Frontal cortex (tissue), 3 donors: ENCODE measurements at regions not wholly inside any gene's neighbourhood (a gene's known extent, or its start where the extent isn't known, plus 50 kb on each side); places are given as distances from the start of the nearest gene placed in this dataset.

Experiments used
- DNase-seq, 2 donors: peaks; one replicate each; pipeline ENCODE4 v3.0.0; 2012; ENCODE audit warnings: low spot score in 2 of 2
- FAIRE-seq: peaks from 2 replicates; lab custom pipeline; 2012; peaks lifted over from hg19 to GRCh38; lab: Jason Lieb, UNC
- donor health status: control.
- donor health status: control.
- donor health status: control.

DNA sequence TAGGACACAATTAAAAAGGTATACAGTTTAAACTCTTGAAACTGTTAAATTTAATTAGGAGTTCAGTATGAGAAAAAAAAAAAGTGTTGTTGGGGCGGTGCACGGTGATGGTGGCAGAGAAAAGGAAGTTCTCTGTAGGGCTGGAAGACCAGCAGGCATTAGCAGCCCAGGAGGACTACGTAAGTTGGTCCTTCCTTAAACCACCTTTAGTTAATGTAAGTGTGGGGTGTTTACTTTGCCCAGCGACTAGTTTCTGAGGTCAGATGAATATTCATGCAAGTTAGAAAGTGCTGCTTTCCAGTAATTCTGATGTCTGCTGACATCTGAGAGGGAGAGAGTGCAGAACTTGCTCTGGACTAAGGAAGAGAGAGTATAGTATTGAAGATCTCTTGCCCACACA, 54.9 kb downstream of the NKX2-1 start:
- FAIRE-seq = no peak
- no peak for DNase-seq

DNA sequence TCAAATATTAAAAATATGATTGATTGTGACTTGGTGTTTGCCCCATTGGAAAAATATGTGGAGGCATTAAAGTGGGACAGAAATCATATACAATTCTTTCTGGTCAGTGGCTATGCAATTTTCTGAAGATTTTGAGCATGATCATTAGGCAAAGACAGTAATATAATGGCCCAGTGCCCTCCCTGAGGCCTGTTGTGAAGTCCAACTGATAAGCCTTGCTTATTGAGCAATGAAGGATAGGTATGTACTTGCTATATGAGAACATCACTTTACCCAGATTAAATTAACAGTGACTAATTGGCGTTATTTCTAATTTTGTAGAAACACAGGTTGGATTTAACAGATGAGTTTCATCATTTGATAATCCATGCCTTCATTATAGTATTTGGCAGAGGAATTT, 57.1 kb downstream of the NKX2-1 start:
- DNase-seq = no peak
- no peak for FAIRE-seq

DNA sequence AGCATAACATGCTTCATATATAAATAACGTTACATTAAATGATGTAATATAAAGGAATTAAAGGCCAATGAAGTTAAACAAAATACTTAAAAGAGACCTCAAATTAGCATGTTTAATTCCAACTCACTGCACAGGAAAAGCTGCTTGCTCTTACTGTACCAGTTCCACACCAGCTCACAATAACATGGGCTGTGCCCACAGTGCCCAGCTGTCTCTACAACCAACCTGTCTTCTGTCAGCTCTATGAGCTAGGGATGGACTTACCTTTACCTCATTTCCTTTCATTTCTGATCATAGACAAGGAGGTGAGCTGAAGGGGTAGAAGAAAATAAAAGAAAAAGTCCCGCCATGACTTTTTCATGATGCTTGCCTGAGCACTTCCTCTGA, 64.8 kb downstream of the NKX2-1 start:
- no peak for DNase-seq
- no peak for FAIRE-seq

DNA sequence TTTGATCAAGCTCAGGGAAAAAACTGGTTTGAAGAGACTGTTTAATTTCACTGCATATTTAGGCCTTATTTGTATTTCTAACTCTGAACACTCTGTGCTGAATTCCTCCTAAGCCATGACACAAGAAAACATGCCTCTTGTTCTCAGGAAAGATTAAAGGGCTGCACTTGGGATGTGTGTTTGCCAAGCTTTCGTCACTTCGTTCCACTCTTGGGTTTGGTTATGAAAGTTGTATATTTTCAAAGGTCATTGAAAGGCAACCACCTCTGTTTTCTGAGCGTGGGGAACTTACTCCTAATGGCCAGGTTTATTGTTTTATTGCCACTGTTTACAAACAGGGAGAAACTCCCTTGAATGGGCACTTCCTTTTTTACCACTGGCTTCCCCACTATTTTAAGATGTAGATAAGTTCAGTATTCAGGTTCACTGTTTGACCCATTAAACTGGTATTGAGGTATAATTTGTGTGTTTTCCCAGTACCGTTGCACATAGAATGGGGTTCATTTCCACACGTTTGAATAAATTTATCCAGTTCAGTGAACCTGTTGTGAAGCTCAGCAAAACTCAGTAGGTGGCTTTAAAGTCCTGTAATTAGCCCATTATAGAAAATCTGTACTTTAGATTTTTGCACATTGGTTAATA, 65.3 kb downstream of the NKX2-1 start:
- DNase-seq = no peak

DNA sequence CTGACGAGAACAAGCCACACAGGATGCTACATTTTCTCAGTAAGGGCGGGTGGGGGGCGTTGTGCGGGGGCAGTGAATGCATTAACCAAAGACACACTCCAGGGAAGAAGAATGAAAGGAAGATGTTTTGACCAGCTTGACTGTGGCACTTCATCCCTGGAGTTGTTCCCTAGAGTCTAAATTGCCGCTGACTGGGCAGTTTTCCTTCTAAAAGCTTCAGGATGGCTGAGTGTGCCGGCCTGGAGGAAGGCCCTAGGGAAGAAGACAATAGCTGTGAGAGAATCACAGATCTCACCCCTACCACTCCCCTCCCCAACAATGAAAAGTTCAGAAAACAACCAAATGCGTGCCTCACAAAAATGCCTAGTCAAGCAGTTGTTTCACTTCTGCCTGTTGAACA, 67.2 kb downstream of the NKX2-1 start:
- FAIRE-seq (no peak), DNase-seq (no peak)

More for the DNA sequence above, 65.3 kb downstream of the NKX2-1 start:
- FAIRE-seq = no peak

DNA sequence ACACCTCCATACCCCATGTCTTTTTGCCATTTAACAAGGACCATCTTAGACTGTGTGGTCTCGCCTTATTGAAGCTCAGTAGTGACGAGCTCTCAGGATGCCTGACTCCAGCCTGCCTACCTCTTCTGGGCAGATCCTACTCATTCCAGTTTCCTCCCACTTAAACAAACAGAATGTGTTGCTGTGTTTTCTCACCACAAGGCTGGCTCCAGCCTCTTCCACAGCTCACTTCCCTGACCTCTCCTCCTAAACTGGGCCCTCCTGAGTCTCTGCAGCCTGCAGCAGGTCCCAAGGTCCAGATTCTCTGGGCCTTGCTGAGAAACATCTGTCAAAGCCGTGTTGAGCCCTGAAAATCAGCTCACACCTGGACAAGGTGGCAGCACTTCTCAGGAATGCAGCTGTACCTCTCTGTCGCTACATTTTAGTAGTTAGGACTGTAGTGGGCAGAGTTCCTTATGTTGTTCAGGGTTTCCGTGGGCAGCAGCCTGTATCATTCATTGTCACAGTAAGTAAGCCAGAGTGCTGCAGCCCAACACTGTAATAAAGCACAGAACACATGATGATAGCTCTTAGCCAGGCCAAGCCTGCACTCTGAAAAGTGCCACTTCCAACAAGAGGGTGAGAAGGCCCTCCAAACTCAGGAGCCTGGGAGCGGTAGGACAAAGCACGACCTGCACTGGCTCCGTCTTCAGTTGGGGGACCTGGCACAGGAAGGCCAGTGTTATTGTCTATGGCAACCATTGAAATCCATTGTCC, 68.5 kb downstream of the NKX2-1 start:
- FAIRE-seq = no peak
- DNase-seq = no peak

DNA sequence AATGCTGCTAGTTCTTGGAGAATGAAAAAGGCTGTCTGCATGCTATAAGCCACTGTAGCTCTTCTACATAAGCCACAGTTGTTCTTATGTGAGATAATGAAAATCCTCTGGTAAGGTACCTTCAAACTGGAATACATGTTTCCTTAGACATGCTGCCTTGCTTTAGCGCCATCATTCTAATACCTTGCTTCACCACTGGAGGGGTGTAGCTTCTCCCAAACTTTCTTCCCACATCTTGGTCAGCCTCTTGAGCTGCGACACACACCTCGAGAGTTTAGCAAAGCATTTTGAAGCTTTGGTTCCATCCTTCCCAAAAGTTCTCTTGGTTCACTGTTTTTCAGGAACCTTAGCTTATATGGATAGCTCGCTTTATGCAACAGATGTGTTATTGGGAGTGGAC, 69.5 kb downstream of the NKX2-1 start:
- no peak for FAIRE-seq
- no peak for DNase-seq

DNA sequence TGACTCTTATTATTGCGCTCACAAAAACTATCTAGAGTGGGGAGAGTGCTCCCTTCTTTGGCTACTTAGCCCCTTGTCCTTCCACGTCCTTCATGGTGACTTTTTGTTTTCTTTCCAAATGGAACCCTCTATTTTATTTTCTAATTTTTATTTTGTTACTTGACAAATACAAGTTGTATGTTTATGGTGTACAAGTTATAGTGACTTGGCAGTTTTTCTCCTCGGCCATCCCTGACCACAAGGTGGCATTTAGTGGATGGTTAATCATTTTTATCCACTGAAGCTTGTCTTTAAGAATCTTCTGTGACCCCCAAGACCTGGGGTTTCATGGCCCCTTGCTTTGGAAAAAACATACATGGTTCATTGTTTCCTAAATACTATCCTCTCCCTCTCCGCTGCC, 70.1 kb downstream of the NKX2-1 start:
- DNase-seq (no peak), FAIRE-seq (no peak)

DNA sequence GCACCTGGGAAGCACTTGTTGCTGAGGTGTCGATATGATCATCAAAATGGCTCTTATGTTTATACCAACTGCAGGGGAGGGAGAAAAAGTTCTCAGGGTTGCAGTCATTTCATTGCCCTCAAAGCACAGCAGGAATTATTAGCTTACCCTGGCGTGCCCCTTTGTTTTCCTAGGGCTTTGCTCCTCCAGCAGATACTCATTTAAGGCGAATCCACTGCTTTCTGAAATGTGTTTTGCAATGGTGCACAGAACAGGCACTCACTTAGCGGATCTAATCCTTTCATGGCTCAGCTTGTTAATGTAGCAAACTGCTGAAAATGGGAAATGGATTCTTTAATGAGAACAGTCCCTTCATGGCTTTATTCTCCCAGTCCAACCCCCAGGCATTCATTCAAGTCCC, 76.7 kb downstream of the NKX2-1 start:
- no peak for FAIRE-seq

DNA sequence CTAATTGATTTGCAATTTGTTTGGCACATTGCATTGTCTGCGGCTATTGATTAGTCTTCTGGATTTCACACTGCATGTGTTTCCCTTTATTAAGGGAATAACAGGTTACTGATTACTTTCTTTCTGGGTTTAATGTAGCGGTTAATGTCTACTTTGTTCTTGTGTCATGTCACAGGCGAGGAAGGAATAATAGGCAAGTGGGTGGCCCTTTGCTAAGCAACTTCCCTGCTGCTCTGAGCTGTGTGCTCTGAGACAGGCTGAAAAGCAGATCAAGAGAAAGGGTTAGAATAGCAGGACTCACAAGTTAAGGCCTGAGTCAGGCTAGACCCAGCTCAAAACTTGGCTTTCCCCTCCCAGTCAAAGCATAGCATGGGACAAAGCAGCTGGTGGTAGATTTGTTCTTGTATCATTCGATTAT, 77.2 kb downstream of the NKX2-1 start:
- DNase-seq (no peak), FAIRE-seq (no peak)

More for the DNA sequence above, 76.7 kb downstream of the NKX2-1 start:
- no peak for DNase-seq

DNA sequence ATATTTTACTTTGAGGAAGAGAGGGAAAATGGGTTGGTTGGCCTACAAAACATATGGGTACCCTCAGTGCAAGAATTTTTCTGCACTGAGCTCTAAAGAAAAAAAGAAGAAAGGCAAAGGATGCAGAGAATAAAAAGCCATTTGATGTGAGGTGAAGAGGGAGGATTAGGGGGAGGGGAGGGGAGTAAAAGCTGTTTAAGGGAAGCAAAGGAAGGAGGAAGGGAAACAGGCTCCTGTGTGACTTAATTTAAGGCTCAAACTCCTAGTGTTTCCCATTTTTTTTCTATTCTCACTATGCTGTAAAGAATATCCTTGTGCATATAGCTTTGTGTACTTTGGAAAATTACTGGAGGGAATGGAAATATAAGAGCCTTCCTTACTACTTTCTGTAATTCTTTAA, 78.7 kb downstream of the NKX2-1 start:
- DNase-seq (no peak), FAIRE-seq (no peak)

DNA sequence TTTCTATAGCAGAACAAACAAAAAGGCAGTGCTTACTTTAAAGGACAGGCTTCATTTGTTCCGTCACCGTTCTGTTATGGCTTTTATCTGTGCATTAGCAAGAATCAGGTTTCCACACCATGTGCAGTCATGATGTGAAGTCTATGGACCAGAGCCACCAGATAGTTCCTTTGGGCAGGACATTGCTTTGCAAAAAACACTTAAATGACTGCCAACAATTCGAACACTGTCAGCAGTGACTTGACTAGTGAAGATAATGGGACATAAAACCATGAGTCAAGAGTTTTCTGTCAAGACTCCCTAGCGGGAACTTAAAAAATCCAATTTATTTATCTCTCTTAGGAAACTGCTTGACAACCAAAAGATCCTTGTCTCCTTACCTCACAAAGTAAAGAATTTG, 80.3 kb downstream of the NKX2-1 start:
- no peak for DNase-seq
- FAIRE-seq = no peak

DNA sequence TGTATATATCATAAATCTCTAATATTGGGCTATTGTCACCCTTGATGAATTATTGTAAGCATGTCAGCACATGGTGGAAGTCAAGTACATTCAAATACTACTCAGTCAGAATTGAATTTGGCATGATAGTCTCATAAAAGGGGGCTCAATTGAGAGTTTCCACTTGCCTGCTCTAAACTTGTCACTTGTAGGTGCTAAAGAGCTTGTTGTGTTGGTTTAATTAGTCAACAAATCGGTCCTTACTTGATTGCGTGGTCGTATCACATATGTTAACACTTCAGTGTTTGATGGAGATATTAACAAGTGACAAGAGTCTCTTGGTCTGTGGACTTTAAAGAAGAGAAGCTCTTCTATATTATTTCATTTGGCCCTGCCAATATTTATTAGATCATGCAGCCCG, 81.1 kb downstream of the NKX2-1 start:
- FAIRE-seq (no peak), DNase-seq (no peak)

DNA sequence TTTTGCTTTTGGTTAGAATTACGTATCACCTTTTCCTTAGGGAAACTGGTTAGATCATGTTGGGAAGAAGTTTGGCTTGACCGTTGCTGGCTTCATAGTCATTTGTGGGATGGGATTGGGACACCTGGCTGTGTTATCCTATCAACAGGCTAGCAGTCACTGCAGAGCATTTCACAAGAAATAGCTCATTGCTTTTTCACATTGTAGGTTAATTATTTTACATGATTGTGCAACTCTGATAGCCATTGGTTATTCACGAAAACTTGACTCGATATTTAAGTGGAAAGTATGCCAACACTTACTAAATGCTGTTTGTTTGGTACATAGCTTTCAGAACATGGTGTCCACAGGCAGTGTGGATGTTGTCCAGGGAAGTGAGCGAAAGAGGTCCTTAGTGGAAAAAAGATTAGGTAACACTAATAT, 89.4 kb downstream of the NKX2-1 start:
- no peak for FAIRE-seq
- DNase-seq = no peak

DNA sequence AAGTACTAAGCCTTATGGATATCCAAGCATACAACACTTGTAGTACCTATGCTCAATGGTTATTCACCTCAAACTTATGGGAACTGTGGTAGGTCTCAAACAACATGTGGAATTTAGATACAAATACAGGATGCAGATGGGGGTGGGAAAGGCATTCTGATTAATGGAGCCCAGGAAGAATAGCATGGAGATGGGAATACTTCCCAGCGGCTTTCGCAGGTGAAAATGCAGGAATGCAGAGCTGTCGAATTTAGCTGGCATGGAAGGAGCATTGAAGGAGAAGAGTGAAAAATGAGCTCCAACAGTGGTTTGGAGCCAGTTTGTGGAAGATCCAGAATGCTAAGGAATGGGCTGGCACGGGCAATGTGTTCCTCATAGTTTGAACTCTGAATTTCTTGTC, 89.9 kb downstream of the NKX2-1 start:
- FAIRE-seq (no peak), DNase-seq (no peak)

DNA sequence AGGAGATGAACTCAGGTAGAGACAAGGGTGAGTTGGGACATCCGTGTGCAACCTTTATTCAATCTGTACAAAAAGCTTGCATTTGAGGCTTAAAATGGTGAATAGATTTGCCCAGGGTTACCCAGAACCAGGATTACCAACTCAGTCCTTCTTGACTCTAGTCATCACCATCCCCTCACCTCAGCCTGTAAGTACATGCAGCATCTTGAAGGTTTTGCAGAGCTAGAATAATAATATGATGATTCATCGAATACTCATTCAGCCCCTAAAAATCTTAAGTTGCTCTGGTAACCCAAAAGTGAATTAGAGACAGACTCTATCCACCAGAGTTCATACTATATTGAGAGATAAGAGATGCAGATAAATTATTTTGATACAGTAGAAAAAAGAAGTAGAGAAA, 90.3 kb downstream of the NKX2-1 start:
- no peak for DNase-seq
- no peak for FAIRE-seq

DNA sequence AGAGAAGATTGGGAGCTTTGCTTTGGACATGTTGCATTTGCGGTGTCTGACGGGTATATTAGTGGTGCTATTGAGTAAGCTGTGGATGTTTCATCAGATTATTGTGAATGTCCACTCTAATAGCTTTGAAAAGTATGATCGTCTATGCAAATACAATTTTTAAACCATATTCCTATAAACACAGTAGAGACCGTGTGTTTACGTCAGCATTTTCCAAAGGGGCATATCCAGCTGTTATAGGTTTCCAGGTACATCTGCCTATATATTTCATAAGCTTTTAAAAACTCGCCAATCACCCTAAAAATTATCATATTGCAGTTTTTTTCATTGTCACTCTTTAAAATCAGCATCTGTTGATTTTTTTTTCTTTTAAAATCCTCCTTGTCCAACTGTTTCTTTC, 91.7 kb downstream of the NKX2-1 start:
- no peak for FAIRE-seq

DNA sequence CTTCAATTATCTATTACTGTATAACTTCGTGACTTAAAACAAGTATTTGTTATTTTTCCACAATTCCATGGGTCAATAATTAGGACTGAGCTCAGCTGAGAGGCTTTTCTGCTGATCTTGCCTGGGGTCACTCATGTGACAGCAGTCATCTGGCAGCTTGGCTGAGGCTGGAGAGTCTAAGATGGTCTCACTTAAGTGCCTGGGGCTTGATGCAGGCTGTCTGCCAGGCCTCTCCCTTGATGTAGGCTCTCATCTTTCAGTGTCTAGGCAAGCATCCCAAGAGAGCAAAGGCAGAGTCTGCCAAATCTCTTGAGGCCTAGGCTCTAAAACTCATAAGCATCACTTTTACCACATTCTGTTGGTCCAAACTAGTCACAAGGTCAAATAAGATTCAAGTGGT, 93.2 kb downstream of the NKX2-1 start:
- FAIRE-seq (no peak), DNase-seq (no peak)

More for the DNA sequence above, 91.7 kb downstream of the NKX2-1 start:
- DNase-seq = no peak

DNA sequence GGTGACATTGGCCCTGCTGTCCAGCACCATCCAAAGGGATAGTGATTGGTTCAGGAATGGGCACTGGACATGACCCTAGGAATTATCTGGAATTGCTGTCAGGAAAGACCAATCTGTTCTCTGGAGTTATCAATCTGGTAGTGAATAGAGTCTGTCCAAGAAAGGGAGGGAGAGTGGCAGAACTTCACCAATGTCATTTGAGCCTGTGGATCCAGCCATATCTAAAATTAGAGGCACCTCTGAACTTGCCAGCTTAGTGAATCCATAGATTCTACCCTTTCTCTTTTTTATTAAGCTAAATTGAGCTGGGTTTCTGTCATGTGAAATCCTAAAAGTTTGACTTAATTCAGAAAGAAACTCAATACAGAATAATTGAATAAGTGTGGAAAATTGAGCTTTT, 93.9 kb downstream of the NKX2-1 start:
- FAIRE-seq (no peak), DNase-seq (no peak)

DNA sequence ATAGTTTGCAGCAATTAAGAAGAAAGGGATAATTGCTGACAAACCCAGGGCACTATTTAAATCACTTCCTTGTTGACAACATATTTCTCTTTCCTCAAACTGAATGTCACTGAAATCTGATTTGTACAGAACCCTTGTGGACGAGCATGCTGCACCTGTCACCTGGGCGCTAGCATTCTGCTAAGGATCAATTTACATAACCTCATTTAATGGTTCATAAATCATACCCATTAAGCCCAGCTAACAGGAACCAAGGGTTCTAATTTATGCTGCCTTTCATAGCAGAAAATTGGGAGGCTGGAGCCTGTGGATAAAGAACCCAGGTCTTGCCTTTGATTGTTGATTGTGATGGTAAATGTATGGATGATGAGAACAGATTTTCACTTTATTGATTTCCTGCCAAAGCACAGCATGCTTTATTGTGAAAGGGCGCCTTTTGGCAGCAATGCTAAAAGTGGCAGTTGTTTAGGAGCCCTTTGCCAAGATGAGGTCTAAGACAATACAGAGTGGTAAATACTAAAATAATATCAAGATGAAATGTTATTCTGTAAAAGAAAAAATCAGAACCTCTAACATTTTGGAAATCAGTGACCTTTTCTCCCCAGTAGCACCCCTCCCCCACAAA, 95.4 kb downstream of the NKX2-1 start:
- DNase-seq = no peak
- FAIRE-seq = no peak

DNA sequence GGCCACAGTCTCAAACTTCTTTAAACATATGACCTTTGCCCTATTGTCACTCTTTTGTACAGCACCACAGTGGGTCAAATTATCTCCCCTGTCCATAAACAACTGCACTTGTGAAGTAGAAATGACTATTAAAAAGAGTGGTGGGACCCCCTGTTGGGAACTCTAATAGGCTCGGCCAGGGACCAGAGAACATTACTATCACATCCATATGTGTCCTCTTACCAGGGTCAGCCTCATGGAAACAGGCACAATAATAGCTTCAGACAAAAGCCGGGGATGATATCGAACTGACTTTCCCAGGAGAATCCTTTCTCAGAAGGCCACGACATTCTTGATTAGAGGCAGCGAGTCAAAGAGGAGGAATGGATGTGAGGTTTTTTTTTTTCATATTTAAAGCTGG, 96.6 kb downstream of the NKX2-1 start:
- DNase-seq (no peak), FAIRE-seq (no peak)
